DMS 273 (cell line): ENCODE measurements at regions not wholly inside any gene's neighbourhood (a gene's known extent, or its start where the extent isn't known, plus 50 kb on each side); places are given as distances from the start of the nearest gene placed in this dataset.
A peak's percentile ranks its signal among the peaks of the same experiment; 100 is the strongest.

Source experiments
- DNase-seq: peaks from one replicate; lab custom pipeline; 2025; ENCODE audit not compliant: unreplicated experiment; lab: John Stamatoyannopoulos, UW

GRCh38 chr4:176971576-176972115 lies 178.9 kb upstream of the VEGFC start:
- no peak for DNase-seq

- DNase-seq = no peak
Observed at GRCh38 chr4:176979416-176979815, 186.7 kb upstream of the VEGFC start.

GRCh38 chr4:176981074-176981473 lies 188.4 kb upstream of the VEGFC start:
- no peak for DNase-seq

- DNase-seq = no peak
Observed at GRCh38 chr4:176981551-176981950, 188.8 kb upstream of the VEGFC start.

- DNase-seq = no peak
Observed at GRCh38 chr4:176988226-176988625, 195.5 kb upstream of the VEGFC start.

- DNase-seq = no peak
Observed at GRCh38 chr4:176989186-176989585, 196.5 kb upstream of the VEGFC start.

- no peak for DNase-seq
Observed at GRCh38 chr4:176999935-177000543, 207.3 kb upstream of the VEGFC start.

- no peak for DNase-seq
Observed at GRCh38 chr4:177001271-177002175, 208.8 kb upstream of the VEGFC start.

GRCh38 chr4:177005674-177006230 lies 213.0 kb upstream of the VEGFC start:
- DNase-seq = no peak

GRCh38 chr4:177006331-177006730 lies 213.6 kb upstream of the VEGFC start:
- no peak for DNase-seq

GRCh38 chr4:177008071-177008835 lies 215.5 kb upstream of the VEGFC start:
- no peak for DNase-seq

- no peak for DNase-seq
Observed at GRCh38 chr4:177008836-177009501, 216.2 kb upstream of the VEGFC start.

GRCh38 chr4:177010418-177010817 lies 217.7 kb upstream of the VEGFC start:
- no peak for DNase-seq

GRCh38 chr4:177012918-177013545 lies 220.3 kb upstream of the VEGFC start:
- no peak for DNase-seq

GRCh38 chr4:177016541-177017141 lies 223.9 kb upstream of the VEGFC start:
- peak; percentile 59 for DNase-seq

- no peak for DNase-seq
Observed at GRCh38 chr4:177023951-177024350, 231.2 kb upstream of the VEGFC start.

- DNase-seq = no peak
Observed at GRCh38 chr4:177032341-177032740, 239.6 kb upstream of the VEGFC start.

GRCh38 chr4:177033135-177033534 lies 240.4 kb upstream of the VEGFC start:
- no peak for DNase-seq

- no peak for DNase-seq
Observed at GRCh38 chr4:177033632-177034031, 240.9 kb upstream of the VEGFC start.

GRCh38 chr4:177041356-177041755 lies 248.6 kb upstream of the VEGFC start:
- DNase-seq = no peak
